OCI-LY3 (cell line): ENCODE measurements at regions not wholly inside any gene's neighbourhood (a gene's known extent, or its start where the extent isn't known, plus 50 kb on each side); places are given as distances from the start of the nearest gene placed in this dataset.

Experiments
- H2AFZ ChIP-seq: fragments of 200-600, 300-600 bp; shearing (Covaris generic); 2 replicates; pipeline ENCODE4 v1.6.0; 2014; ENCODE audit warnings: antibody characterized with exemption, low read depth, low read length
- H3K27ac ChIP-seq: fragments of 200-600, 300-600 bp; sonication (generic); 2 replicates; pipeline ENCODE4 v1.5.1; 2014; ENCODE audit warnings: mild to moderate bottlenecking, low read length, moderate library complexity, mixed read lengths
- H3K27me3 ChIP-seq: fragments of 200-600, 300-600 bp; sonication (generic); 2 replicates; pipeline ENCODE4 v1.6.1; 2014; ENCODE audit warnings: low read depth, low read length, mixed read lengths
- H3K36me3 ChIP-seq: fragments of 200-600, 300-600 bp; sonication (generic); replicated peaks from 2 replicates; pipeline ENCODE3; 2014; ENCODE audit warnings: low read depth, low read length, mixed read lengths
- H3K4me1 ChIP-seq: fragments of 300-600, 200-600 bp; sonication (generic); 2 replicates; pipeline ENCODE4 v1.6.1; 2014; ENCODE audit warnings: low read length, mixed read lengths
- H3K4me2 ChIP-seq: fragments of 200-600, 300-600 bp; sonication (generic); 2 replicates; pipeline ENCODE4 v1.6.1; 2014; ENCODE audit warnings: low read length, mixed read lengths
- H3K4me3 ChIP-seq: fragments of 300-600, 200-600 bp; sonication (generic); 2 replicates; pipeline ENCODE4 v1.5.1; 2014; ENCODE audit warnings: antibody characterized with exemption, mild to moderate bottlenecking, low read length, moderate library complexity
- H3K79me2 ChIP-seq: fragments of 300-600, 200-600 bp; shearing (Covaris generic); 2 replicates; pipeline ENCODE4 v1.6.1; 2014; ENCODE audit warnings: mild to moderate bottlenecking, low read length, mixed read lengths
- H3K9ac ChIP-seq: fragments of 300-600, 200-600 bp; shearing (Covaris generic); 2 replicates; pipeline ENCODE4 v1.6.0; 2014; ENCODE audit warnings: mild to moderate bottlenecking, low read length, moderate library complexity
- H3K9me3 ChIP-seq: fragments of 200-600, 300-600 bp; shearing (Covaris generic); 2 replicates; pipeline ENCODE4 v1.6.1; 2014; ENCODE audit warnings: low read length, mixed read lengths; ENCODE audit not compliant: insufficient read depth
- H4K20me1 ChIP-seq: fragments of 200-600, 300-600 bp; sonication (generic); 2 replicates; pipeline ENCODE4 v1.6.1; 2016; ENCODE audit warnings: low read length, mixed read lengths; ENCODE audit not compliant: insufficient read depth
- CTCF ChIP-seq: fragments of 200-600, 300-600 bp; sonication (generic); IDR thresholded peaks from 2 replicates; pipeline ENCODE4 v1.5.1; 2014; ENCODE audit warnings: antibody characterized with exemption, low read length, low read depth
- EZH2phosphoT487 ChIP-seq: fragments of 200-600 bp; shearing (Covaris generic); IDR thresholded peaks from 2 replicates; pipeline ENCODE4 v1.6.1; 2018; ENCODE audit warnings: antibody characterized with exemption, mixed run types, low read depth

- no peak for TF ChIP-seq EZH2phosphoT487
- no peak for TF ChIP-seq CTCF
Observed at GRCh38 chr18:45218436-45218835, 396.8 kb upstream of the SLC14A2 start.

GRCh38 chr18:45221363-45221762 lies 393.9 kb upstream of the SLC14A2 start:
- Histone ChIP-seq H3K4me2 (no peak overlapping the region), H3K27me3 (no peaks in the 10 kb centered on the region), H3K4me3 (no peak overlapping the region), H3K36me3 (no peaks in the 10 kb centered on the region), H3K27ac (no peak overlapping the region), H3K79me2 (no peaks in the 10 kb centered on the region), H2AFZ (no peak overlapping the region), H3K4me1 (no peaks in the 10 kb centered on the region), H3K9me3 (no peaks in the 10 kb centered on the region), H3K9ac (no peak overlapping the region), H4K20me1 (no peaks in the 10 kb centered on the region)
- TF ChIP-seq CTCF = no peak
- TF ChIP-seq EZH2phosphoT487 = no peak

More at GRCh38 chr18:45218436-45218835, 396.8 kb upstream of the SLC14A2 start:
- H2AFZ ChIP-seq = no peak overlapping the region
- no peaks in the 10 kb centered on the region for H3K36me3 ChIP-seq
- H3K27ac ChIP-seq = no peak overlapping the region
- H4K20me1 ChIP-seq = no peaks in the 10 kb centered on the region
- peaks cover 6% of the 10 kb centered on the region for H3K4me1 ChIP-seq
- H3K4me3 ChIP-seq = no peak overlapping the region
- no peak overlapping the region for H3K4me2 ChIP-seq
- no peaks in the 10 kb centered on the region for H3K79me2 ChIP-seq
- H3K9me3 ChIP-seq = no peaks in the 10 kb centered on the region
- H3K27me3 ChIP-seq = no peaks in the 10 kb centered on the region
- H3K9ac ChIP-seq = no peak overlapping the region

GRCh38 chr18:45222180-45222579 lies 393.1 kb upstream of the SLC14A2 start:
- Histone ChIP-seq H4K20me1 (no peaks in the 10 kb centered on the region), H2AFZ (no peak overlapping the region), H3K9ac (no peak overlapping the region), H3K36me3 (no peaks in the 10 kb centered on the region), H3K27me3 (no peaks in the 10 kb centered on the region), H3K4me1 (no peaks in the 10 kb centered on the region), H3K79me2 (no peaks in the 10 kb centered on the region), H3K4me3 (no peak overlapping the region), H3K27ac (no peak overlapping the region), H3K9me3 (no peaks in the 10 kb centered on the region), H3K4me2 (no peak overlapping the region)
- TF ChIP-seq CTCF = no peak
- no peak for TF ChIP-seq EZH2phosphoT487

- no peak overlapping the region for H3K27ac ChIP-seq
- no peak overlapping the region for H3K4me3 ChIP-seq
- H3K9me3 ChIP-seq = no peaks in the 10 kb centered on the region
- H2AFZ ChIP-seq = no peak overlapping the region
- no peaks in the 10 kb centered on the region for H4K20me1 ChIP-seq
- no peaks in the 10 kb centered on the region for H3K4me1 ChIP-seq
- no peak overlapping the region for H3K4me2 ChIP-seq
- no peaks in the 10 kb centered on the region for H3K27me3 ChIP-seq
- TF ChIP-seq CTCF = no peak
- TF ChIP-seq EZH2phosphoT487 = no peak
- H3K9ac ChIP-seq = no peak overlapping the region
- H3K36me3 ChIP-seq = no peaks in the 10 kb centered on the region
- no peaks in the 10 kb centered on the region for H3K79me2 ChIP-seq
Observed at GRCh38 chr18:45227001-45227742, 388.1 kb upstream of the SLC14A2 start.
